HG03064 (cell line): ENCODE measurements at regions not wholly inside any gene's neighbourhood (a gene's known extent, or its start where the extent isn't known, plus 50 kb on each side); places are given as distances from the start of the nearest gene placed in this dataset.

ENCODE experiments used
- ATAC-seq: cut with Tn5 transposase; IDR thresholded peaks from one replicate; pipeline ENCODE4 v1.9.1; 2021; ENCODE audit warnings: low read depth; ENCODE audit not compliant: unreplicated experiment

GRCh38 chr5:167763772-167764171 is 527.7 kb upstream of the WWC1 start:
- ATAC-seq = no peak

- ATAC-seq = no peak
Measured at GRCh38 chr5:167764641-167765289, 526.7 kb upstream of the WWC1 start.

GRCh38 chr5:167765352-167765751 is 526.1 kb upstream of the WWC1 start:
- no peak for ATAC-seq

DNA sequence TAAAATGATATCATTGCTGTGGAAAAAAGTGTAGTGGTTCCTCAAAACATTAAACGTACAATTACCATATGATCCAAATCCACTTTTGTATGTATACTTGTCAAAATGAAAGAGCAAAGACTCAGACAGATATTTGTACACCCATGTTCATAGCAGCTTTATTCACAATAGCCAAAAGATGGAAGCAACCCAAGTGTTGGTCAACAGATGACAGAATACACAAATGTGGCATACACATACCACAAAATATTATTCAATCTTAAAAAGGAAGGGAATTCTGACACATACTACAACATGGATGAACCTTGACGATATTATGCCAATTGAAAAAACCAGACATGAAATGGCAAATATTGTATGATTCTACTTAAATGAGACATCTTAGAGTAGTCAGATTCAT is 524.5 kb upstream of the WWC1 start:
- no peak for ATAC-seq

- ATAC-seq = no peak
Measured at GRCh38 chr5:167767795-167768194, 523.6 kb upstream of the WWC1 start.

DNA sequence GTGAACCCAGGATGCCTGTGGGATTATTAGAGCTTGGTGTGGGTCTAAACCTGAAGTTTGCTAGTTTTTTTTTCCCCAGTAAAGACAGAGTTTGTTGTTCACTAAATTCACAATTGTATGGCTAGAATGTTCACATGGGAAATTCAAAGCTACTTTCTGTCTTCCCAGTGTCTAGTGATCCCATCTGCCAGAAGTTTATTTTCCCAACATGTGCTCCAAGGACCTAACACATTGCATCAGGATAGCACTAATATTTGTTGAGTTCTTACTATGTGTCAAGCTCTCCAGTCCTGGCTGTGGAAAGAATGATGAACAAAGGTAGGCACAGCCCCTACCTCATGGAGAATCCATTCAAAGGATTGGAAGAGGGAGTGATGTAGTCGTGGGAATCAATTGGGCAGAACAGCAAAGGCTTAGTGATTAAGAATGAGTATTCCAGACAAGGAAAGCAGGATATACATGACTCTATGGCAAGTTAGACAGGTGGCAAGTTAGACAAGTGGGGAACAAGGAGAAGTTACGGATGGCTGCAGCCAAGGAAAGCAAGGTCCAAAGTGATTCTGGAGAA is 521.5 kb upstream of the WWC1 start:
- no peak for ATAC-seq

DNA sequence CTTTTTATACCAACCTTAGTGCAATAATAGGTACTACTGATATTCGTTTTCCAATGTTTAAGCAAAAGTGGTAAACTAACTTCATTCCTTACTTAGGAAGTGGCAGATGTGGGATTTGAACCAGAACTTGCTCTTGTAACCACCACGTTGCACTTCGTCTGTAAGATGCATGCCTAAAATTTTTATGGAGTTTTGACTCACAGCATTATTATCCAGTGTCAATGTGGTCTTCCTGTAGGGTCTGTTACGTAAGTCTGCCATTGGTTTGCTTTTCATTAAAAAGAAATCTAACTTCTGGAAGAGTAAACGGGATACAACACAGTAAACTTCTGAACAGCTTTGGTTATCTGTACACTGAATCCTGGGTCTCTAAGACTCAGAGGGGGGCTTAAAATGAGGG is 521.0 kb upstream of the WWC1 start:
- no peak for ATAC-seq

DNA sequence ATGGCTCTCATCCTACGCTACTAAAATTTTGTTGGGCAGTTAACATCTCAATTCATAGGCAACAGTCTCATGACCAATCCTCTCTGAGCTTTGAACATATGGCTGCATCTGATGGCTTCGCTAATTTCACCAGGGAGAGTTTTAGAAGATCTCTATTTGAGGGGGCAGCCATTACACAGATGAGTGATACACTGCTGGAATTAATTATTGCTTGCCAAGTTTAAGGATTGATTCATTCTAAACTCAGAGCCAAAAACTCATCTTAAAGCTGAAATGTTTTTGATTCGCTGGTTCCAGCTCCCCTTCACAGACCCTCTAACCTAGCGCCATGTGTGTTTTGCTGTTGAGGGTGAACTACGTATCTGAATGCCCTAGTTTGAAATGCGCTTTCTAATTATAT is 519.9 kb upstream of the WWC1 start:
- ATAC-seq = no peak

- ATAC-seq = no peak
Measured at GRCh38 chr5:167773668-167774301, 517.7 kb upstream of the WWC1 start.

DNA sequence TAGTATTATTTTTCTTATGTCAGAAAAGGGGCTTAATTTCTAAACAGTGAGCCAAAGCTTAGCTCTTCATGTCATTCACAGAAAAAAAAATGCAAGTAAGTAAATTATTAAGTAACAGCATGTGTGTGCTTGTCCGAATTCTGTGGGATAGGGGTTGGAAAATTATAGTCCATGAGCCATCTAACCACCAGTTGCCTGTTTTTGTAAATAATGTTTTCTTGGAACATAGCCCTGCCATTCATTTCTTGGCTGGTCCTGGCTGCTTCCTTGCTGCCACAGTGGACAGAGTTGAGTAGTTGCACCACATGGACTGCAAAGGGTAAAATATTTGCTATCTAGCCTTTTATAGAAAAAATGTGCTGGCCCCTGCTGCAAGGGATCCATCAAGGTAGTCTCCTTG is 513.7 kb upstream of the WWC1 start:
- no peak for ATAC-seq

- no peak for ATAC-seq
Measured at GRCh38 chr5:167778228-167778627, 513.2 kb upstream of the WWC1 start.

DNA sequence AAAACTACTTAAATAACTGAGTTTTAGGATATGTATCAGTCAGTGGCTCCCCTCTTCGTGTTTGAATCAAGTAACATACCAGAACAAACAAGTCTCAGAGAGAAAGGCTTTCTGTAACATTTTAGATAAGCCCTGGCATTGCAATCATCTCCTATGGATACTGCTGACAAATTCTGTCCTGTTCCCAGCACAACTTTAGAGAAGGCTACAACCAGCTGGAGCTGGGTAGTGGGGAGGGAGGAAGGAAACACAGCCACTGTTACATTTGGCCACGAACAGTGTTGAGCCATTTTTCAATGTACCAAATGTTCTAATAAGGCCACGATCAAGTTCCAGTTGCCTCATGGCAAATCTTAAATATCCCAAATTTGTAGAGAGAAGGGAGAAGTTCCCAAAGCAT is 511.8 kb upstream of the WWC1 start:
- no peak for ATAC-seq

DNA sequence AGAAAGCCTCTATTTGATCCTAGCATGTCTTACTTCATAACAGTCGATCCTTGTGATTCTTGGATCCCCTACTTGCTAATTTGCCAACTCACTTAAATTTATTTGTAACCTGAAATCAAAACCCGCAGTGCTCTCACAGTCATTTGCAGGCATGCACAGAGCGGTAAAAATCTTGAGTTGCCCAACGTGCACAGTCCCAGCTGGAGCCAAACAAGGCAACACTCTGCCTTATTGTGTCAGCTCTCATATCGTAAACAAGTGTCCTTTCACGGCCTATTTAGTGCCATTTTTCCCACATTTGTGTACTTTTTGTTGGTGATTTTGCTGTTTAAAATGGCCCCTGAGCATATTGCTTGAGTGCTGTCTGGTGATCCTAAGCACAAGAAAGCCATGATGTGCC is 511.3 kb upstream of the WWC1 start:
- ATAC-seq = no peak

DNA sequence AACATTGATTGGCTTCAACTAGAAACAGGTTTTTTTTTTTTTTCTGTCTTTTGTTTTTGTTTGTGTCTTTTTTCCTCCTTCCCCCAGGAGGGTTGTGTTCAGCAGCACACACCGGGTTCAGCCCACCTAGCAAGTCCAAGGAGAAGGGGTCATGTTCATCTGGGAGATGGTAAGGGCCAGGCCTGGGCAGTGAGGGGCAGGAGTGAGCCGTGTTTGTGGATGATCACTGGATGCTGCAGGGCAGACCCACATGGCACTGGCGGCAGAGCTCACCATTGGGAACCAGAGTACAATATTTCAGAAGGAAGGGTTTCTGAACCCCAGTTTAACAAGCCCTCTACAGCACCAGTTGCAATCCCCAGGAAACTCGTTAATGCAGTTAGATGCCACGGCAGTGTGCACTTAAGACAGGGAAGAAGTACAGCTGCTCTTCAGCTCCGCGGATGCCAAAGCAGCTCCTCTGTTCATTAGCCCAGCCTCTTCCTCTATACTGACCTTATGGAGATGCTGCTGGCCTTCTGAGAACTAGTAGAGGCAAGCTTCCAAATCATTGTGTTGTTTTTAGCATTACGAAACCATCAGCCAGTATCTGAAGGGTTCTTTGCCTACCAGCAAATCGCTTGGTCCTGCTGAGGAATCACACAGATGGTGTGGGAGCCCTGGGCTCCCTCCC is 508.2 kb upstream of the WWC1 start:
- no peak for ATAC-seq

GRCh38 chr5:167785106-167785505 is 506.3 kb upstream of the WWC1 start:
- ATAC-seq = no peak

DNA sequence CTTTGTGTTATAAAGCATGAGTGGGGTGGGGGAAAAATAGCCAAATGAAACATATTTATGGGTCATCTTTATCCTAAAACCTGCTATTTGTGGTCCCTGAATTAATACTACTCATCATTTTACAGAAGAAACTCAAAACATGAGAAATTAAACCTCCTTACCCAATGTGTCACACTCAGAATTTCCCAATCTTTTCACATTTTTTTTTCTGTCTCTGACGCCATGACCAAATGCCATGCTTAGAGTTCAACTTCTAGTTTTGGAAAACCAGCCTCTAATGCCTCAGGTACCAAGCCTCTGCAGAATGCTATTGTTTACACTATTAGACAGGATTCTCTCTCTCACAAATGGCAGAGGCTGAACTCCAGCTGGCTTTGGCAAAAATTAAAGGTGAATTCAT is 505.5 kb upstream of the WWC1 start:
- no peak for ATAC-seq

GRCh38 chr5:167786871-167787578 is 504.4 kb upstream of the WWC1 start:
- no peak for ATAC-seq

GRCh38 chr5:167790045-167790444 is 501.4 kb upstream of the WWC1 start:
- no peak for ATAC-seq

DNA sequence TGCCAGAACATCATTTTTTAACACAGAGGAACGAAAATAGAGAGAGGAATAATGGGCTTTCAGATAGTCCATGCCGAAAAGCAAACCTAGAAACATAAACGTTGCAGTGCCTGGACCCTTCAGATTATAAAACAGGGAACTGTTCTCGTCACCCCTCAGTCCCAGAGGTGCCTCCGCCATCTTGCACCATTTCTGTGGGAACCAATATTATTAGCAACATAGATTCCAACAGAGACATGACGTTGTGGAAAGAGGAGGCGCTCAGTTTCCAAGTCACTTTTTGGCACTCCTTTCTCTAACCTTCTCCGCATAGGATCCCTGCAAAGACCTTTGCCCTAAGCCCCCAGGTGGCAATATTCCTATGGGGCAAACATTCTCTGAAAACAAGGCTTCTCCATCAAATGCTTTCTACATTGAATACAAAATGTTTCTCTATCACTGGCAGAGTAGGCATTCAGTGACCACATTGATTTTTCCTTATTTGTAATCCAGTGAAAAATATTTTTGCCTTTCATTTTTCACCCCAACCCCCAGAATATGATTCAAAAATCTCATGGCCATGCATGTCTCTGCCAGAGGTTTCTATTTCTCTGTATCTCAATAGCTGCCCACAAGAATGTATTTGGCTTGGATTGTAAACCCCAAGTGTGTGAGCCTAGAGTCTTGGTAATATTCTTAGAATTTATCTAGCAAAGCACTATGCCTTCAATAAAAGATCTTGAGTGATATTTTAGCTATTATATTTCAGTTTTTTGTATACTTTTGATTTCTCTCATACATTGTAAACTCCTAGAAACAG is 500.8 kb upstream of the WWC1 start:
- ATAC-seq = no peak

DNA sequence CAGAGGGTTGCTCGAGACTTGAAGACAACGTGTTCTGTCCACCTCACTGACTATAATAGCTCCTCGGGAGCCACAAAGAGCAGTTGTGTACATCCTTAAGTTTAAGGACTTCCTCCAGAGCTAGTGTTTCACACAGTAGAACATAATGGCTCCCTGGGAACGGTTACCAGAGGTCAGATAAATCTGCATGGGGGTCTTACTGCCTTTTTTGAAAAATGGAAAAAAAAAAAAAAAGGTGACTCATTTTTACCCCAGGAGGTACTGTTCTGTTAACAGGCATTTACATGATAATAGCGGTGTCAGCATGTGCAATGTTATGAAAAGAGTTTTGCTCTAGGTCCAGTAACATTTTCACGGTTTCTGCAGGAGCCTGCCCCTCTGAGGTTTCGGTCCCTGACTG is 498.9 kb upstream of the WWC1 start:
- no peak for ATAC-seq
